CD8-positive, alpha-beta memory T cell (primary cell): ENCODE measurements at regions not wholly inside any gene's neighbourhood (a gene's known extent, or its start where the extent isn't known, plus 50 kb on each side); places are given as distances from the start of the nearest gene placed in this dataset.

Experiments
- CTCF ChIA-PET: fragments of 350-600 bp; sonication (Branson Sonifier 250); formaldehyde crosslinking; loops from one replicate; lab custom pipeline; 2021; ENCODE audit warnings: antibody characterized with exemption; lab: Charles Lee
- POLR2A ChIA-PET: fragments of 350-600 bp; sonication (Branson Sonifier 250); formaldehyde crosslinking; loops from one replicate; lab custom pipeline; 2021; ENCODE audit warnings: antibody characterized with exemption; lab: Charles Lee
- DNase-seq, 5 donors: peaks; one replicate each; pipeline versions ENCODE4 v3.0.0 to v3.0.0-alpha.2; 2020 to 2022; ENCODE audit warnings: mixed read lengths in 1 of 5
- H3K27ac ChIP-seq: one replicate; pipeline ENCODE4 v1.7.0; 2013; ENCODE audit warnings: low read depth, mild to moderate bottlenecking, low read length, moderate library complexity
- H3K27me3 ChIP-seq: 2 replicates; pipeline ENCODE4 v1.7.0; 2013; ENCODE audit warnings: low read length, mild to moderate bottlenecking; ENCODE audit not compliant: insufficient read depth, poor library complexity, severe bottlenecking
- H3K36me3 ChIP-seq: 2 replicates; pipeline ENCODE4 v1.7.0; 2013; ENCODE audit warnings: mild to moderate bottlenecking, low read length, moderate library complexity; ENCODE audit not compliant: insufficient read depth
- H3K4me1 ChIP-seq: 2 replicates; pipeline ENCODE4 v1.7.0; 2013; ENCODE audit warnings: mild to moderate bottlenecking, low read length, moderate library complexity; ENCODE audit not compliant: insufficient read depth
- H3K4me3 ChIP-seq: 2 replicates; pipeline ENCODE4 v1.7.0; 2013; ENCODE audit warnings: mild to moderate bottlenecking, low read length
- H3K9me3 ChIP-seq: 2 replicates; pipeline ENCODE4 v1.7.0; 2013; ENCODE audit warnings: mild to moderate bottlenecking, low read length
- H3K27ac Mint-ChIP-seq, 8 donors: one replicate each; pipeline ENCODE4 v1.8.0; 2020 to 2021; ENCODE audit warnings: mixed read lengths in 8 of 8, mild to moderate bottlenecking in 6 of 8, inconsistent platforms in 3 of 8, moderate library complexity in 3 of 8
- H3K27me3 Mint-ChIP-seq, 2 donors: one replicate each; pipeline ENCODE4 v1.8.0; 2020 to 2021; ENCODE audit warnings: mixed read lengths in 2 of 2, mild to moderate bottlenecking in 1 of 2, moderate library complexity in 1 of 2
- H3K36me3 Mint-ChIP-seq, 3 donors: one replicate each; pipeline ENCODE4 v1.8.0; 2020 to 2021; ENCODE audit warnings: mixed read lengths in 3 of 3, inconsistent platforms in 1 of 3, mild to moderate bottlenecking in 1 of 3
- H3K4me1 Mint-ChIP-seq, 3 donors: one replicate each; pipeline ENCODE4 v1.8.0; 2020 to 2021; ENCODE audit warnings: mixed read lengths in 3 of 3, inconsistent platforms in 1 of 3, mild to moderate bottlenecking in 1 of 3
- H3K4me3 Mint-ChIP-seq, 7 donors: one replicate each; pipeline ENCODE4 v1.8.0; 2020 to 2021; ENCODE audit warnings: mixed read lengths in 7 of 7, mild to moderate bottlenecking in 6 of 7, moderate library complexity in 4 of 7, inconsistent platforms in 2 of 7
- H3K9me3 Mint-ChIP-seq, 5 donors: one replicate each; pipeline ENCODE4 v1.8.0; 2020 to 2022; ENCODE audit warnings: mixed read lengths in 5 of 5, mild to moderate bottlenecking in 3 of 5, moderate library complexity in 2 of 5, inconsistent platforms in 1 of 5

DNA sequence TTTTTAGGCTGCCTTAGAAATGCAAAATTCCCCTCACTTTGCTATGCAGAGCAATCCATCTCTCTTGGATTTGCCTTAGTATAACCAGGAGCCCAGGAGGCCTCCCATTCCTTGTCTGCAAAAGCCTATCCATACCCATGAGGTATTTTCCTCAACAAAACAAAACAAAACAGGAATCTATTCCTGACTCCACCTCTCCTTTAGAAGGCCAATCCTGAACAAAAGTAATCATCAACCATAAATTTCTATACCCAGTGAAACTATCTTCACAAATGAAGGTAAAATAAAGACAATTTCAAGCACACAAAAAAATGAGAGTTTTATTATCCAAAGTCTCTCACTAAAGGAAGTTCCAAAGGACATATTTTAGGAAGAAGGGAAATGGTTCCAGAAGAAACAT lies 365.7 kb downstream of the KCNRG start:
- Histone ChIP-seq H3K4me1 (no peaks in the 10 kb centered on the region), H3K4me3 (no peak overlapping the region), H3K27ac (no peak overlapping the region), H3K9me3 (peaks cover 5% of the 10 kb centered on the region), H3K27me3 (no peaks in the 10 kb centered on the region), H3K36me3 (no peaks in the 10 kb centered on the region)
- H3K4me1 Mint-ChIP-seq, result peaks cover 13 to 36% (median 28%) of the 10 kb centered on the region in 3 donors
- H3K27ac Mint-ChIP-seq, result no peak overlapping the region
- POLR2A ChIA-PET, result no interaction called here
- H3K4me3 Mint-ChIP-seq, result no peak overlapping the region
- CTCF ChIA-PET, result no interaction called here
- DNase-seq, result no peak
- H3K27me3 Mint-ChIP-seq, result peaks cover 0 to 4% of the 10 kb centered on the region in 2 donors
- peaks cover 9 to 19% (median 13%) of the 10 kb centered on the region in 5 donors for H3K9me3 Mint-ChIP-seq
- H3K36me3 Mint-ChIP-seq, result peaks cover 2 to 29% (median 8%) of the 10 kb centered on the region in 3 donors

- Histone ChIP-seq H3K9me3 (peaks cover 5% of the 10 kb centered on the region), H3K4me1 (no peaks in the 10 kb centered on the region), H3K4me3 (no peak overlapping the region), H3K27ac (no peak overlapping the region), H3K36me3 (no peaks in the 10 kb centered on the region), H3K27me3 (no peaks in the 10 kb centered on the region)
- CTCF ChIA-PET, result interaction anchor here (1.1 kb wide), 1 partner anchor 11 kb away, joined by 3 read pairs; no protein-coding TSS in a partner anchor
- POLR2A ChIA-PET, result no interaction called here
- no peak overlapping the region for H3K27ac Mint-ChIP-seq
- no peak for DNase-seq
- H3K27me3 Mint-ChIP-seq, result peaks cover 0 to 4% of the 10 kb centered on the region in 2 donors
- H3K36me3 Mint-ChIP-seq, result peaks cover 2 to 29% (median 8%) of the 10 kb centered on the region in 3 donors
- H3K4me1 Mint-ChIP-seq, result peaks cover 19 to 46% (median 35%) of the 10 kb centered on the region in 3 donors
- peaks cover 9 to 19% (median 13%) of the 10 kb centered on the region in 5 donors for H3K9me3 Mint-ChIP-seq
- no peak overlapping the region for H3K4me3 Mint-ChIP-seq
These were observed 367.3 kb downstream of the KCNRG start for GRCh38 chr13:50382511-50382910.

GRCh38 chr13:50382951-50383350 lies 367.7 kb downstream of the KCNRG start:
- no peak overlapping the region for H3K4me3 Mint-ChIP-seq
- CTCF ChIA-PET, result no interaction called here
- peaks cover 0 to 4% of the 10 kb centered on the region in 2 donors for H3K27me3 Mint-ChIP-seq

GRCh38 chr13:50384724-50385123 lies 369.5 kb downstream of the KCNRG start:
- no peak for DNase-seq
- Histone ChIP-seq H3K4me3 (no peak overlapping the region), H3K27ac (no peak overlapping the region), H3K36me3 (no peaks in the 10 kb centered on the region), H3K4me1 (no peaks in the 10 kb centered on the region), H3K27me3 (no peaks in the 10 kb centered on the region), H3K9me3 (peaks cover 5% of the 10 kb centered on the region)
- Mint-ChIP-seq H3K27me3 (no peaks in the 10 kb centered on the region), H3K4me1 (peaks cover 19 to 35% (median 32%) of the 10 kb centered on the region in 3 donors), H3K4me3 (peak overlapping the region in 5 of 7 donors; percentile 2 to 37 (median 17)), H3K9me3 (peaks cover 9 to 19% (median 12%) of the 10 kb centered on the region in 5 donors), H3K36me3 (peaks cover 2 to 29% (median 8%) of the 10 kb centered on the region in 3 donors), H3K27ac (peak overlapping the region in 3 of 8 donors; percentile 3 to 51 (median 9))
- POLR2A ChIA-PET, result no interaction called here
- CTCF ChIA-PET, result no interaction called here

More at GRCh38 chr13:50382951-50383350, 367.7 kb downstream of the KCNRG start:
- no peaks in the 10 kb centered on the region for H3K36me3 ChIP-seq
- POLR2A ChIA-PET, result no interaction called here
- H3K9me3 Mint-ChIP-seq, result peaks cover 9 to 19% (median 13%) of the 10 kb centered on the region in 5 donors
- peaks cover 2 to 29% (median 8%) of the 10 kb centered on the region in 3 donors for H3K36me3 Mint-ChIP-seq
- peaks cover 19 to 46% (median 37%) of the 10 kb centered on the region in 3 donors for H3K4me1 Mint-ChIP-seq
- H3K4me3 ChIP-seq, result no peak overlapping the region
- no peaks in the 10 kb centered on the region for H3K27me3 ChIP-seq
- no peaks in the 10 kb centered on the region for H3K4me1 ChIP-seq
- H3K27ac ChIP-seq, result no peak overlapping the region
- H3K27ac Mint-ChIP-seq, result no peak overlapping the region
- H3K9me3 ChIP-seq, result peaks cover 5% of the 10 kb centered on the region
- no peak for DNase-seq

DNA sequence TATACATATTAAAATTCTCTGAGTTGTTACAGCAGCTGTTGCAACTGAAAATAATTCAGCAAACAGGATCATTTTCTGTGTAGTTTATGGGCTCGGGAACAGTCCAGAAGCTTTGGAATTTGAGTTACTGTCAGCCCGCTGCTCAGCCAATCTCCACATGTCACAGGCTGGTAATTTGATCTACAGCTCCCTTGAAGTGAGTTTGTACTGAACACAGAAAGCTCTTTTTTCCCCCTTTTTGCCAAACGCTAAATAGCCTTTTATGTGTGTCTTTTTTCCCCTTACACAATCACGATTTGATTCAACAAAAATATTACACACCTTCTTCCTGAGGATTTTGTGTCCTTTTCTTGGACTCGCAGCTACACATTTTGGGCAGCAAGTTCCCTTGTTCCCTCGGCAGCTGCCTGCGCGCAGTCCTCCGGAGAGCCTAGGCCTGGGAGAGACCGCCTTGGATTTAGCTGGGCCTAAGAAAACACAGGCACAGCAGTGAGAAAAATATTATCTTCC lies 371.4 kb downstream of the KCNRG start:
- CTCF ChIA-PET, result interaction anchor here (0.6 to 3.2 kb wide), 15 partner anchors 9 to 525 kb away, joined by 3 to 15 read pairs (median 3); partner anchors contain the start of gene TRIM13
- peaks cover 0 to 5% (median 0%) of the 10 kb centered on the region in 5 donors for H3K9me3 Mint-ChIP-seq
- POLR2A ChIA-PET, result interaction anchor here (0.5 kb wide), 2 partner anchors 304 to 542 kb away, joined by 4 read pairs; no protein-coding TSS in a partner anchor

GRCh38 chr13:50387051-50387581 lies 371.9 kb downstream of the KCNRG start:
- no peaks in the 10 kb centered on the region for H3K4me1 ChIP-seq
- ChIA-PET POLR2A (interaction anchor here (0.5 kb wide), 1 partner anchor 542 kb away, joined by 4 read pairs; no protein-coding TSS in a partner anchor), CTCF (interaction anchor here (0.6 to 3.2 kb wide), 15 partner anchors 10 to 525 kb away, joined by 3 to 15 read pairs (median 3); partner anchors contain the start of gene TRIM13)
- H3K27ac ChIP-seq, result no peak overlapping the region
- H3K4me1 Mint-ChIP-seq, result peaks cover 19 to 35% (median 32%) of the 10 kb centered on the region in 3 donors
- H3K36me3 ChIP-seq, result no peaks in the 10 kb centered on the region
- peaks cover 0 to under 1% (median 0%) of the 10 kb centered on the region in 5 donors for H3K9me3 Mint-ChIP-seq
- H3K36me3 Mint-ChIP-seq, result peaks cover 0 to 12% (median 2%) of the 10 kb centered on the region in 3 donors
- no peaks in the 10 kb centered on the region for H3K27me3 ChIP-seq
- no peaks in the 10 kb centered on the region for H3K27me3 Mint-ChIP-seq
- H3K4me3 Mint-ChIP-seq, result peak overlapping the region in 2 of 7 donors; percentile 39 to 44
- no peak overlapping the region for H3K27ac Mint-ChIP-seq
- peak in 4 of 5 donors; percentile 2 to 72 (median 10) for DNase-seq
- no peaks in the 10 kb centered on the region for H3K9me3 ChIP-seq
- no peak overlapping the region for H3K4me3 ChIP-seq

More for the DNA sequence above, 371.4 kb downstream of the KCNRG start:
- H3K27me3 Mint-ChIP-seq, result no peaks in the 10 kb centered on the region
- DNase-seq, result no peak
- H3K4me3 Mint-ChIP-seq, result peak overlapping the region in 1 of 7 donors; percentile 44
- Histone ChIP-seq H3K4me1 (no peaks in the 10 kb centered on the region), H3K27me3 (no peaks in the 10 kb centered on the region), H3K27ac (no peak overlapping the region), H3K9me3 (no peaks in the 10 kb centered on the region), H3K4me3 (no peak overlapping the region), H3K36me3 (no peaks in the 10 kb centered on the region)
- H3K4me1 Mint-ChIP-seq, result peaks cover 19 to 35% (median 32%) of the 10 kb centered on the region in 3 donors
- peaks cover 2 to 15% (median 2%) of the 10 kb centered on the region in 3 donors for H3K36me3 Mint-ChIP-seq
- no peak overlapping the region for H3K27ac Mint-ChIP-seq

DNA sequence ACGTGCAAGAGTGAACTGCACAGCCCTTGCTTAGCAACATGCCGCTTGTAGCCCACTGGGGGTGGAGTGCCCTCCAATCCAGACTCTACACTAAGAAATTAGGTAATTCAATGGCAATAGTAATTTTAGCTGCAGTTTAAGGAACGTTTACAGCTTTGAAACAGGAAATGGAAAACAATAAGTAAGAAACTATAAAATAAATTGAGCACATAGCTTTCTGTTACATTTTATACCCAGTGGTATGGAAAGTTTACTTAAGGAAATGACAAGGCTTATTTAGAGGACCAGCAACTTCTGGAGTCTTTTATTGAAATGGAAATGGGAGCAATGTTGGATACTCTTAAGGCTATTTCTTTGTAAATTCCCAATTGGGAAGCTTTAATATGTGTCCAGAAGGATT lies 373.2 kb downstream of the KCNRG start:
- H3K4me1 Mint-ChIP-seq, result peaks cover 19 to 35% (median 32%) of the 10 kb centered on the region in 3 donors
- Histone ChIP-seq H3K4me1 (no peaks in the 10 kb centered on the region), H3K27ac (no peak overlapping the region), H3K36me3 (no peaks in the 10 kb centered on the region), H3K27me3 (no peaks in the 10 kb centered on the region), H3K4me3 (no peak overlapping the region), H3K9me3 (no peaks in the 10 kb centered on the region)
- H3K27ac Mint-ChIP-seq, result no peak overlapping the region
- H3K27me3 Mint-ChIP-seq, result no peaks in the 10 kb centered on the region
- H3K9me3 Mint-ChIP-seq, result no peaks in the 10 kb centered on the region
- H3K4me3 Mint-ChIP-seq, result no peak overlapping the region
- POLR2A ChIA-PET, result no interaction called here
- H3K36me3 Mint-ChIP-seq, result peaks cover 0 to 2% (median 0%) of the 10 kb centered on the region in 3 donors
- CTCF ChIA-PET, result interaction anchor here (2.5 to 3.2 kb wide), 2 partner anchors 262 to 305 kb away, joined by 15 read pairs; no protein-coding TSS in a partner anchor
- DNase-seq, result no peak

DNA sequence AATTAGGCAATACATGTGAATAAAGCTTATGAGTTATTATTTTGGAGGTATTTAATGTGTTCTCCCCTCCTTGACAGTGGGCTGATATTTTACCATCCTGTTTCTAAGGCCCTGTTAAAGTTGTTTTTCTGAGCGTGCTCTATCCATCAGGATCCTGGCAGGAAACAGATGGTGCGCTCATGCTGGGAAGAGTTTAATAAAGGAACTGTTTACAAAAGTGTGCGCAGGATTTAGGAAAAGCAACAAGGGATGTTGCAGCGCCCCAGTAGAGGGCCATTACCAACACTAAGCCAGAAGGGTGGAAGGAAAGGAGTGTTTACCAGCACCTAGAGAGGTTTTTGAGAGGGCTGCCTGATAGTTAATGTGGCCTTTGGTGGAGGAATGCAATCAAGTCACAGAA lies 374.5 kb downstream of the KCNRG start:
- Histone ChIP-seq H3K4me1 (no peaks in the 10 kb centered on the region), H3K9me3 (no peaks in the 10 kb centered on the region), H3K27ac (no peak overlapping the region), H3K36me3 (no peaks in the 10 kb centered on the region), H3K4me3 (no peak overlapping the region), H3K27me3 (no peaks in the 10 kb centered on the region)
- Mint-ChIP-seq H3K27me3 (no peaks in the 10 kb centered on the region), H3K4me1 (peaks cover 11 to 25% (median 23%) of the 10 kb centered on the region in 3 donors), H3K36me3 (no peaks in the 10 kb centered on the region), H3K27ac (peak overlapping the region in 1 of 8 donors; percentile 65), H3K4me3 (no peak overlapping the region), H3K9me3 (no peaks in the 10 kb centered on the region)
- no peak for DNase-seq
- CTCF ChIA-PET, result no interaction called here
- POLR2A ChIA-PET, result no interaction called here
